ENCODE measurements at regions not wholly inside any gene's neighbourhood (a gene's known extent, or its start where the extent isn't known, plus 50 kb on each side); places are given as distances from the start of the nearest gene placed in this dataset.

DNA sequence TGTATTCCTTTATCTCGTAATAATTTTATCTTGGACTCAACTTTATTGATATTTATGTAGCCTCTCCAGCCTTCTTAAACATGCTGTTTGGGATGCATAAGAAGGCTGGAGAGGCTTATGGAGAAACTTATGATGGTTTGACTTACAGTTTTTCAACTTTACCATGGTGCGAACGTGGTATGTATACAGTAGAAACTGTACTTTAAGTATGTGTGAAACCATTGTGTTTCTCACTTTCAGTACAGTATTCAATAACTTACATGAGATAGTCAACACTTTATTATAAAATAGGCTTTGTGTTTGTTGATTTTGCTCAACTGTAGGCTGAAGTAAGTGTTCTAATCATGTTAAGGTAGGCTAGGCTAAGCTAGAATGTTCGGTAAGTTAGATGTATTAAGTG is 206.8 kb downstream of the SEC14L1 start:
- H3K27me3 ChIP-seq (ENCODE audit: control insufficient read depth in 1 of 2, insufficient read depth in 2 of 2, low read length in 2 of 2), result no peaks in the 10 kb centered on the region
- Mint-ChIP-seq H3K27ac (no peak overlapping the region), H3K9me3 (no peaks in the 10 kb centered on the region), H3K27me3 (no peaks in the 10 kb centered on the region), H3K4me3 (no peak overlapping the region), H3K36me3 (ENCODE audit: low read depth) (no peaks in the 10 kb centered on the region), H3K4me1 (ENCODE audit: low read depth) (peaks cover 43% of the 10 kb centered on the region)
- H3K36me3 ChIP-seq (ENCODE audit: insufficient read depth, low read length), result no peaks in the 10 kb centered on the region
- H3K27ac ChIP-seq (ENCODE audit: low read depth in 1 of 2, low read length in 2 of 2), result no peak overlapping the region
- intact Hi-C loops (cut with DNase I, micrococcal nuclease), result no loop called here
- H3K4me3 ChIP-seq (ENCODE audit: low read length), result no peak overlapping the region
- no peak for TF ChIP-seq CTCF (IDR thresholded peaks at IDR 0.05)
- ATAC-seq (ENCODE audit: poor library complexity) (no peak), DNase-seq (no peak)
- peaks cover 0 to 6% of the 10 kb centered on the region in 2 experiments for H3K9me3 ChIP-seq (ENCODE audit: control insufficient read depth in 1 of 2, insufficient read depth in 1 of 2, low read length in 2 of 2)
- POLR2A ChIA-PET, result interaction anchor here (0.6 kb wide), 1 partner anchor 139 kb away, joined by 3 read pairs; no protein-coding TSS in a partner anchor
- peaks cover 52% of the 10 kb centered on the region for H3K4me1 ChIP-seq (ENCODE audit: insufficient read depth, low read length)
- CTCF ChIA-PET, result interaction anchor here (0.6 to 4.0 kb wide), 6 partner anchors 9 to 78 kb away, joined by 3 to 14 read pairs (median 4); no protein-coding TSS in a partner anchor

DNA sequence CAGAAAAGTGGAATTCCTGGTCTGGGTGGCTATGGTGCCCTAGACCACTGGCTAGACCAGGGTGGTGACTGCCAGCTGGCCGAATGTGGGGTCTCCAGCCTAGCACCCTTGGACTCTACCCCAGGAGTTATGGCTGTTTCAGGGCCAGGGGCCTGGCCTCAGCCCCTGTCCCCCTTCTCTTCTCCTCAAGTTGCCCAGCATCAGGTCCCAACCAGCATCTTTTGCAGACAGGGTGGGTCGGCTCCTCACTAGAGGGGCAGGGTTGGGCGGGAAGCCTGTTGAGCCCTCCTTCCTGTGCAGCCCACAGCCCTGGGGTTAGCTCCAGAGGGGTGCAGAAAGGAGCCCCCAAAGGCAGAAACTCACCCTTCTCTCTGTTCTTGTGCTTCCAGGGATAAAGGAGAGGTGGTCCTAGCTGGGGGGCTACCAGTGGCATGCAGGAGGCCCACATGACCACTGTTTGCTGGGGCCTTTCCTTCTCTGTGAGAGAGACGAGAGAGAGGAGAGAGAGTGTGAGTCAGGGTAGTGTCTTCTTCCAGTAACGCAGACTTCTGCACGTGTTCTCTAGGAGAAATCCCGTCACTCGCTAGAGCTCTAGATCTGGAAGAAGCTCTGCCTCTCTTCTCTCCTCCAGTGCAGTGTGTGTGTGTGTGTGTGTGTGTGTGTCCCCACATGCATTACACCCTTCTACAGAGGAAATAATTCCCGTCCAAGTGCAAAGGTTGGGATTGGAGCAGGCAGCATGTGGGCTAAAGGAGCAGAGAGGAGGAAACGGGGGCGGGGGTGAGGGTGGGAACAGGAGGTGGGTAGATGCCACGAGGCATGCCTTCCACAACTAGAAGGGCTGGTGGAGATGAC is 209.4 kb downstream of the SEC14L1 start:
- TF ChIP-seq CTCF (IDR thresholded peaks at IDR 0.05), result no peak
- H3K27ac ChIP-seq (ENCODE audit: low read depth in 1 of 2, low read length in 2 of 2), result no peak overlapping the region
- intact Hi-C loops (cut with DNase I, micrococcal nuclease), result no loop called here
- Mint-ChIP-seq H3K36me3 (ENCODE audit: low read depth) (no peaks in the 10 kb centered on the region), H3K27ac (no peak overlapping the region), H3K9me3 (no peaks in the 10 kb centered on the region), H3K4me3 (no peak overlapping the region), H3K4me1 (ENCODE audit: low read depth) (peaks cover 28% of the 10 kb centered on the region), H3K27me3 (no peaks in the 10 kb centered on the region)
- ChIA-PET CTCF (interaction anchor here (4.0 kb wide), 1 partner anchor 24 kb away, joined by 14 read pairs; no protein-coding TSS in a partner anchor), POLR2A (no interaction called here)
- no peaks in the 10 kb centered on the region for H3K27me3 ChIP-seq (ENCODE audit: control insufficient read depth in 1 of 2, insufficient read depth in 2 of 2, low read length in 2 of 2)
- DNase-seq (peak in 1 of 14 experiments; percentile 24), ATAC-seq (ENCODE audit: poor library complexity) (no peak)
- peaks cover 0 to 6% of the 10 kb centered on the region in 2 experiments for H3K9me3 ChIP-seq (ENCODE audit: control insufficient read depth in 1 of 2, insufficient read depth in 1 of 2, low read length in 2 of 2)
- peaks cover 38% of the 10 kb centered on the region for H3K4me1 ChIP-seq (ENCODE audit: insufficient read depth, low read length)
- H3K4me3 ChIP-seq (ENCODE audit: low read length), result no peak overlapping the region
- H3K36me3 ChIP-seq (ENCODE audit: insufficient read depth, low read length), result no peaks in the 10 kb centered on the region

GRCh38 chr17:77352441-77352840 is 211.7 kb downstream of the SEC14L1 start:
- POLR2A ChIA-PET, result interaction anchor here (1.1 kb wide), 1 partner anchor 20 kb away, joined by 3 read pairs; no protein-coding TSS in a partner anchor
- H3K36me3 Mint-ChIP-seq (ENCODE audit: low read depth), result no peaks in the 10 kb centered on the region
- no peaks in the 10 kb centered on the region for H3K36me3 ChIP-seq (ENCODE audit: insufficient read depth, low read length)
- intact Hi-C loops (cut with DNase I, micrococcal nuclease), result no loop called here
- no peaks in the 10 kb centered on the region for H3K27me3 Mint-ChIP-seq
- CTCF ChIA-PET, result no interaction called here
- DNase-seq (peak in 1 of 14 experiments; percentile 0), ATAC-seq (ENCODE audit: poor library complexity) (no peak)
- H3K4me1 ChIP-seq (ENCODE audit: insufficient read depth, low read length), result peaks cover 38% of the 10 kb centered on the region
- no peak overlapping the region for H3K4me3 Mint-ChIP-seq
- no peak overlapping the region for H3K27ac Mint-ChIP-seq
- TF ChIP-seq CTCF (IDR thresholded peaks at IDR 0.05), result no peak
- no peak overlapping the region for H3K4me3 ChIP-seq (ENCODE audit: low read length)
- H3K4me1 Mint-ChIP-seq (ENCODE audit: low read depth), result peaks cover 38% of the 10 kb centered on the region
- no peaks in the 10 kb centered on the region for H3K9me3 Mint-ChIP-seq
- peaks cover 0 to 6% of the 10 kb centered on the region in 2 experiments for H3K9me3 ChIP-seq (ENCODE audit: control insufficient read depth in 1 of 2, insufficient read depth in 1 of 2, low read length in 2 of 2)
- no peaks in the 10 kb centered on the region for H3K27me3 ChIP-seq (ENCODE audit: control insufficient read depth in 1 of 2, insufficient read depth in 2 of 2, low read length in 2 of 2)
- no peak overlapping the region for H3K27ac ChIP-seq (ENCODE audit: low read depth in 1 of 2, low read length in 2 of 2)
